HUES6 (cell line): ENCODE measurements at regions not wholly inside any gene's neighbourhood (a gene's known extent, or its start where the extent isn't known, plus 50 kb on each side); places are given as distances from the start of the nearest gene placed in this dataset.

Experiments used
- H3K27ac ChIP-seq: 2 replicates; pipeline ENCODE4 v1.7.0; 2013; ENCODE audit warnings: low read depth, mild to moderate bottlenecking, low read length, inconsistent platforms
- H3K27me3 ChIP-seq: 2 replicates; pipeline ENCODE4 v1.6.1; 2013; ENCODE audit warnings: low read length; ENCODE audit not compliant: control insufficient read depth, insufficient read depth
- H3K36me3 ChIP-seq: 2 replicates; pipeline ENCODE4 v1.6.1; 2013; ENCODE audit warnings: low read length; ENCODE audit not compliant: control insufficient read depth, insufficient read depth
- H3K4me1 ChIP-seq: 2 replicates; pipeline ENCODE4 v1.6.1; 2013; ENCODE audit warnings: low read length; ENCODE audit not compliant: control insufficient read depth, insufficient read depth
- H3K4me3 ChIP-seq: 2 replicates; pipeline ENCODE4 v1.5.1; 2013; ENCODE audit warnings: low read depth, low read length
- H3K9ac ChIP-seq: one replicate; pipeline ENCODE4 v1.6.1; 2013; ENCODE audit warnings: mild to moderate bottlenecking, low read length
- H3K9me3 ChIP-seq: 2 replicates; pipeline ENCODE4 v1.6.1; 2013; ENCODE audit warnings: low read depth, low read length; ENCODE audit not compliant: control insufficient read depth, insufficient read depth

DNA sequence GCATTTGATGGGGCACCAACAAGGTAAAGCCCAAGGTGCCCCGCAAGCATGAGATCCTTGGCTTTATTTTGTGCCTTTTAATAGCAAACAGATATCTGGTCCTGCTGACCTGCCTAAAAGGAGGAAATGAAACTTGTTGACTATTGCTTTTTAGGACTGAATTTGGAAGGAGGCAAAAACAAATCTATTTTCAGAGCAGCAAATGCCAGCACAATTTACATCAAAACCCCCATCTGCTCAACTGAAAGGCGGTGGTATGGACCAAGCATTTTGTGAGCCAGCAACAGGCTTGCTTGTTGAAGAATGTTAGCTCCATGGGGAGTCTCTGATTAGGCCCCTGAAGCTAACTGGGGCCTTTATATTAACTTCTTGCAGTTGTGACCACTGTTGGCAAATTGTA, 192.6 kb upstream of the E2F8 start:
- Histone ChIP-seq H3K27me3 (no peaks in the 10 kb centered on the region), H3K9ac (no peak overlapping the region), H3K9me3 (no peaks in the 10 kb centered on the region), H3K36me3 (no peaks in the 10 kb centered on the region), H3K4me1 (peaks cover 23% of the 10 kb centered on the region), H3K4me3 (no peak overlapping the region), H3K27ac (no peak overlapping the region)

- H3K27me3 ChIP-seq = no peaks in the 10 kb centered on the region
- no peaks in the 10 kb centered on the region for H3K36me3 ChIP-seq
- no peak overlapping the region for H3K27ac ChIP-seq
- no peak overlapping the region for H3K9ac ChIP-seq
- no peak overlapping the region for H3K4me3 ChIP-seq
- H3K4me1 ChIP-seq = peaks cover 23% of the 10 kb centered on the region
- H3K9me3 ChIP-seq = no peaks in the 10 kb centered on the region
Measured at GRCh38 chr11:19432370-19433061, 191.8 kb upstream of the E2F8 start.

DNA sequence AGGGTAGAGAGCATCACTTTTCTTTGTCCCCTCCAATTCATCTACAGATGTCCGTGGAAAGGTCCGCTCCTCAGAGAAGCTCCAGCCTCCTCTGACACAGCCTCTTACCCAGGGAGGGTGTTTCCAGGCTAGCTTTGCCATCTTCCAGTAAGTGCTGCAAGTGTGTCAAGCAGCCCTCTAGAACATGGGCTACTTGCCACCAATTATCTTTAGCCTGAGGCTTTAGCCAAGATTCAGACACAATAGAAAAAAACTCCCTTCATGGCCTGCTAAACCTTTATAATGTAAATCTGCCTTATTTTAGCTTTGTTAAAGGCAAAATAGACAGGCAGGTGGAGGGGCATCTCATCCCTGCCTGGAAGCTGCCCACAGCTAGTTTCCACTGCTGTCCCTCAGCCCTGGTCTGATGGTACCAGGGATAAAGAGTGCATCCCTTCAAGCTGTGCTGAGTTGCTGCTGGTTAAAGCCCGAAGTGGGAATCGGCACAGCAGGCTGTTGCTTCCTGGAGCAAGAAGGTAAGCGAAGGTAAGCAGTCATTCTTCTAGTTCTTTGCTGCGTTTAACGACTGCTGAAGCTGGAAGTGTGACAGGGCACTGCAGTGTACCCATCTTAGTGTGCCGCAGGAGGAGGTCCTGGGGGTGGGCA, 190.1 kb upstream of the E2F8 start:
- Histone ChIP-seq H3K9me3 (no peaks in the 10 kb centered on the region), H3K36me3 (no peaks in the 10 kb centered on the region), H3K9ac (no peak overlapping the region), H3K27ac (no peak overlapping the region), H3K27me3 (no peaks in the 10 kb centered on the region), H3K4me3 (no peak overlapping the region), H3K4me1 (peaks cover 23% of the 10 kb centered on the region)

DNA sequence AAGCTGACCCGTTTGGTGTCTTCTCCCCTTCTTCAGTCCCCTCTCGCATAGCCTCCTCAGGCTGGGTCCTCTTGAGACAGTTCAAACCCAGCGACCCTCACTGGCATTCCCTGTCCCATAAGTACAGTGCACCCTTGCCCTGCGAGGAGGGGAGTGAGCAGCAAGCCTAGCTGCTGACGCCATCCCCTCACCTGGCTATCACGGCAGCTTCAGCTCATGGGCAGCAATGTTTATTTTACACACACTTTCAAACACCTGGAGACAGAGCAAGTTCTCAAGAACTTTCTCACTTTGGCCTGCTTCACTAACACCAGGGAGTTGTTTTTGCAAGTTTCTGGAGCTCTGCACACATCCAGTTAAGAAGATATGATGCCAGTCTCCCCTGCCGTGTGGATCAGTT, 189.6 kb upstream of the E2F8 start:
- Histone ChIP-seq H3K4me3 (no peak overlapping the region), H3K27me3 (no peaks in the 10 kb centered on the region), H3K9ac (no peak overlapping the region), H3K27ac (no peak overlapping the region), H3K4me1 (peaks cover 23% of the 10 kb centered on the region), H3K36me3 (no peaks in the 10 kb centered on the region), H3K9me3 (no peaks in the 10 kb centered on the region)

DNA sequence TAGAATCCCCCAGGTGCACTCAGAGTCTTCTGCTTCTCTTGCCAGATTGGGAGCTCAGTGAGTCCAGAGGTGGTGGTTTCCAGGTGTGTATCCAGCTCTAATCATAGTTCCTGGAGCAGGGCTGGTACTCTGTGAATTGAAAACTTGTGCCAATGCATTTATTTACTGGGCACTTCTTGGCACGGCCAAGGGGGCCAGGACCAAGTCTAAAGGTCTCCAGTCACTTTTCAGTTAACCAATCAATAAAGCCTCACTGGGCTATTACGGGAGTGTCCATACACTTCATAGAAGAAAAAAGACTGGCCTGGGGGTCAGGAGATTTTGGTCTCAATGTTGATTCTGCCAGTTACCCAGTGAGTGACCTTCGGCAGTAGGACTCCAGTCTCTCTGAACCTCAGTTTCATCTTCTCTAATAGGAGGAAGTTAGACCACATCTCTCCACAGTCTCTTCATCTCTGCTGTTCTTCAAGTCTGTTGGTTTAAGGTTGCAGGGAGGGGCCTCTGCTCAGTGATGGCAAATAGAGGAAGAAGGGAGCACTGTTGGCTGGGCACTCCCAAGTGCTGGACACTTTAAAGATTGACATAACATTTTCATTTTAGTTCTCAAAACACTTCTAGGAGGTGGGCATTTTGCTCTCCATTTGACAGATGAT, 188.5 kb upstream of the E2F8 start:
- no peaks in the 10 kb centered on the region for H3K27me3 ChIP-seq
- no peaks in the 10 kb centered on the region for H3K9me3 ChIP-seq
- H3K4me3 ChIP-seq = no peak overlapping the region
- no peaks in the 10 kb centered on the region for H3K36me3 ChIP-seq
- H3K27ac ChIP-seq = no peak overlapping the region
- no peak overlapping the region for H3K9ac ChIP-seq
- H3K4me1 ChIP-seq = peaks cover 23% of the 10 kb centered on the region

GRCh38 chr11:19428206-19429002, 187.7 kb upstream of the E2F8 start:
- no peak overlapping the region for H3K4me3 ChIP-seq
- no peaks in the 10 kb centered on the region for H3K27me3 ChIP-seq
- no peaks in the 10 kb centered on the region for H3K9me3 ChIP-seq
- peaks cover 20% of the 10 kb centered on the region for H3K4me1 ChIP-seq
- H3K27ac ChIP-seq = no peak overlapping the region
- H3K36me3 ChIP-seq = no peaks in the 10 kb centered on the region
- H3K9ac ChIP-seq = no peak overlapping the region

- H3K4me1 ChIP-seq = peaks cover 8% of the 10 kb centered on the region
- no peaks in the 10 kb centered on the region for H3K36me3 ChIP-seq
- no peak overlapping the region for H3K4me3 ChIP-seq
- no peaks in the 10 kb centered on the region for H3K27me3 ChIP-seq
- H3K9me3 ChIP-seq = no peaks in the 10 kb centered on the region
- no peak overlapping the region for H3K9ac ChIP-seq
- H3K27ac ChIP-seq = no peak overlapping the region
Measured at GRCh38 chr11:19426756-19427403, 186.1 kb upstream of the E2F8 start.

DNA sequence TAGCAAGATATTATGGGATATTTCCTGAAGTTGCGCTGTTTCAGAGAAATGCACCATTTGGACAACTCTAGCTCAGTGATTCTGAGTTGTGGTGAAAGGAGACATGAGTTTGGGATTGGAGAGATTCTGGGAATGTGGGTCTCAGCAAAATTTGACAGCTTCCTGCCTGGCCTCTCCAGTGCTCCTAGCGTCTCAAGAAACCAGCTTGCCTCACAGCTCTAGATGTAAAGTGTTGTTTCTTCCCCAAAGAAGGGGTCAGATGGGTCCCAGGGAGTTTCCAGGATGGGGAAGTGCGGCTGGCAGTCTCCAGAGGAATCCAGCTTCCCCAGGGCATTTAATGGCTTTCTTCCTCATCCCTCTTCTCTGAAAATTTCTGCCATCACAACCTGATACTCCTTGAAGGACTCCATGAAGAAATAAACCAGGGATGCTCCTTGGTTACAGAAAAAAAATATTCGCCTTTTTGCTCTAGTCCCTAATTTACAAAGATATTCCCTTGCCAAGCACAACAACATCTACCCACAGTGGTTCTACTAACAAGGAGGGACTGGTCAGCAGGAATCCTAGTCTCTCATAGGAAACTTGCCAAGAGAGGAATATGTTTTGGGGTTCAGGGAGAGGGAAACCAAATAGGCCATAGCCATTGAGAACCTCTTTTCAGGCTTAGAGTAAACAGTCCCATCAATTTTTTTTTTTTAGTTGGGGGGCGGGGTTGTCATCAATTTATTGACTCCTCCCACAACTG, 185.4 kb upstream of the E2F8 start:
- no peaks in the 10 kb centered on the region for H3K27me3 ChIP-seq
- no peak overlapping the region for H3K4me3 ChIP-seq
- peaks cover 4% of the 10 kb centered on the region for H3K4me1 ChIP-seq
- no peak overlapping the region for H3K27ac ChIP-seq
- no peak overlapping the region for H3K9ac ChIP-seq
- H3K36me3 ChIP-seq = no peaks in the 10 kb centered on the region
- H3K9me3 ChIP-seq = no peaks in the 10 kb centered on the region

DNA sequence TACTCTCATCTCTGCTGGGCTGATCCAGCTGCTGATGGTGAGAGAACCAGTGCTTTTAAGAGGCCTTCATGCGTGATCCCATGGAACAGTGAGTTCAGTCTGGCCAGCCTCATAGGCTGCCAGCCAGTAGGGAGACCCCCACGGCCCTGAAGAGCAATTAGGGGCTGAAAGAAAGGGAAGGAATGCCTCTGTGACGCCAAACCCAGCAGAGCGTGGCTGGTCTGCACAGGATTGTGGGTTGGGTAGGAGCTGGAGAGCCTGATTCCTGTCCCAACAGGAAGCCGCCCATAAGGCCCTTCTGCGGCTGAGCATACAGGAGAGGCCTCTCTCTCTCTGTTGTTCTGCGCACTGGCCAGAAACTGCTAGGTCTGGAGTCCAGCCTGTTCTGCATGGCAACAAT, 181.5 kb upstream of the E2F8 start:
- Histone ChIP-seq H3K36me3 (no peaks in the 10 kb centered on the region), H3K27me3 (no peaks in the 10 kb centered on the region), H3K4me1 (no peaks in the 10 kb centered on the region), H3K9ac (no peak overlapping the region), H3K9me3 (no peaks in the 10 kb centered on the region), H3K4me3 (no peak overlapping the region), H3K27ac (no peak overlapping the region)

GRCh38 chr11:19420868-19421533, 180.3 kb upstream of the E2F8 start:
- H3K4me3 ChIP-seq = no peak overlapping the region
- H3K27me3 ChIP-seq = no peaks in the 10 kb centered on the region
- no peak overlapping the region for H3K27ac ChIP-seq
- no peaks in the 10 kb centered on the region for H3K9me3 ChIP-seq
- H3K4me1 ChIP-seq = no peaks in the 10 kb centered on the region
- H3K9ac ChIP-seq = no peak overlapping the region
- no peaks in the 10 kb centered on the region for H3K36me3 ChIP-seq
